GM11168 (cell line): ENCODE measurements at regions not wholly inside any gene's neighbourhood (a gene's known extent, or its start where the extent isn't known, plus 50 kb on each side); places are given as distances from the start of the nearest gene placed in this dataset.

ENCODE experiments used
- in situ Hi-C: fragments of 300-500 bp; cut with MboI; formaldehyde crosslinking; loops from one replicate; pipeline ENCODE4 v1.12.0; 2022; ENCODE audit warnings: low sequenced_read_pairs; ENCODE audit not compliant: unreplicated experiment

DNA sequence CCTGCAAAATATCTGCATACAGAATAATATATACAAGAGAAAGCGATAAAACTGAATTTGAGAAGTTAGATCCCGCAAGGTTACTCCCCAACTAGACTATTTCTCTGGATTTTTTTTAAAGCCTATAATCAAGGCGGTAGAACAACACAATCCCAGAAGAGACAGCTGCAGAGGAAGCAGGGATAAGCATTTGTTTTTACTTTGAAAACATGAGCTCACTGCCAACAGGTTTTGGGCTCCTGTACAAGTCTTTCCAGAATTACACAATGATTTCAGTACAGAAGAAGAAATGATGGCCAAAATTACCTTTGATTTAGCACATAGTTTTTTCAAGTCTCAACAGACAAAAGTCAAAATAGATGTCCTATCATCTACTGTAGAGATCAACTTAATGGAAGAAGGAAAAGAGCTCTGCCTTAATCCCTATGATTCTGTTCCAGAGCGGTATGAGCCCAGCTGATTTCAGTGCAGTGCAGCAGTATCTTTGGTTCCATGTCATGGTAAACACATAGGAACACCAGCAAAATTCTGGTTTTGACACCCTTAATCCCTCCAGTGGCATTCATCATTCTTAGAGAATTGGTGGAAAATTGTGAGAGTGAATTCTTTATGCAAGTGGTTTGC lies 304.3 kb downstream of the HDGFL1 start:
- in situ Hi-C loops: no loop called here

DNA sequence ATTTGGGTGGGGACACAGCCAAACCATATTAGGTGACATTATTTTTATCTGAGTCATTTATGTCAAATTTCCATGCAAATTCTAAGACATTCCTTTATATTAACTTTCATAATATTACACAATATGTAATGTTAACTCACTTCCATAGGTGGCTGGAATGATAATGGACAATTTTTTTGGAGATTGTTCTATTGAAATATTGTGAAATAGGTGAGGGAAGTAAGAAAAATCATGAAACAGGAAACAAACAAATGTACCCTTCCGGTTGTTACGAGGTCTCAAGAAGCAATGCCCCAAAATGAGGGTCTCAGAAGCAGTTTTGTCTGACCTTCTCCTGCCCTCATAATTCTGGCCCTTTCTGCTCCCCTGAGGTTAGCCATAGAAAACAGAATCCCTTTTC lies 306.5 kb downstream of the HDGFL1 start:
- in situ Hi-C loops: no loop called here

DNA sequence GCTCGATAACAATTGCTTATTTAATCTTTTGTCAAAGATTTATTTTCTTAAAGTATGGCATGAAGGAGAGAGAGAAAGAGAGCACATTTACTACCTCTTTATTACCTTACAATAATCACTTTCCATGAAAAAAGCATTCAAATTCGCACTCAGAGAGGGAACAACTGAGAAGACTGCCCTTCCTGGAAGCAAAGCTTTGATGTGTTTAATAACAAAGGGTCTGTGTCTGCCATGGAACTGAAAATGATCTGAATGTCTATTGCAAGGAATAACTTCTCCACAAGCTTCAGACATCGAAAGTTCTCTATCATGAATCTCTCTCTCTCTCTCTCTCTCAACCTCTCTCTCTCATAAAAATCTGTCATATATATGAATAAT lies 308.9 kb downstream of the HDGFL1 start:
- in situ Hi-C loops: no loop called here

DNA sequence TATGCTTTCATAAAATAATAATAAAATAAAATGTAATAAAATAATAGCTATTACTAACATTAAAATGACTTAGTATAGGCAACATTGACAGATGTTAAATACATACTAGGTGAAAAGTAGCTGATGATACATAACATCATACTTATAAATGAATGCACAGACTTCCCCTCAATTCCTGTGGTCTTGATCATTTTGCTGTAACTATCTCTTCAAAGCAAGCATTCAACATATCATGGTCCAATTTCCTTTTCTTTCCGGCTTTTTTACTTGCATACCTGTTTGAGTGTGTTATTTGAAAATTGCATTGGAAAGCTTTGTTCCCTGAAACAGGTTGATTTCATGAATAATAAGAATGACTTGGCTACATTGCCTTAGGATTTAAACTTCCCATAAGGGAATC lies 309.3 kb downstream of the HDGFL1 start:
- in situ Hi-C loops: no loop called here

DNA sequence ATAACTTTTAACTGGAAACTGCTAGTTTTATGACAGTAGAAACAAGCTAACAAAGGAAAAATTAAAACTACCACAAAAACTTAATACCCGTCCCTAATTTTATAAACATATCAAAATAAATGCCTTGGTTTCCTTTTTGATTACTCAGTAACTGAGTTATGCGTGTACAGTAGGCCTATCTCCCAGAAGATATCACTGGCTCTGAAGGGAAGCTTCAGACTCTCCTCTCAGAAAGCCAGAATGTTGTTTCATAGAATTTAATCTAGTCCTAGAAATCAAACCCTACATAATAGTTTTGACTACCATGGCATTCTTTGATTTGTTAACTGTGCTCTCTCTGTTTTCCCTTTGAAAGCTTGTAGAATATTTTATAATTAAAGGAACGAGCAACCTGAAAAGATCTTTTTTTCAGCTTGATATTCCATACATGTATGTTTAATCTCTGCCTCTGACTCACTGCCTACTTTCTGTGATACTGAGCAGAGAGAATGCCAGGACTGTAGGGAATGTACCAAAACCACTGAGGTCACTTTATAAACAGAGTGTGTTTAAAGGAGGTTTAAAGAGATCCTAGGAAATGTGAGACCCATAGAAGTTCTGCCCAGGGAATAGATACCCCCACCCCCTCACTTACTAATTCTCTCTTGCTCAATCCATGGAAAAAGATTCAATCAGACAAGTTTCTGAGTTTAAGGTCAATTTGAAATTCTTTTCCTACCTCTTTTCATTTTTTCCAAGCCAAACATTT lies 311.5 kb downstream of the HDGFL1 start:
- in situ Hi-C loops: no loop called here

GRCh38 chr6:22882581-22882980 lies 313.2 kb downstream of the HDGFL1 start:
- in situ Hi-C loops: no loop called here

DNA sequence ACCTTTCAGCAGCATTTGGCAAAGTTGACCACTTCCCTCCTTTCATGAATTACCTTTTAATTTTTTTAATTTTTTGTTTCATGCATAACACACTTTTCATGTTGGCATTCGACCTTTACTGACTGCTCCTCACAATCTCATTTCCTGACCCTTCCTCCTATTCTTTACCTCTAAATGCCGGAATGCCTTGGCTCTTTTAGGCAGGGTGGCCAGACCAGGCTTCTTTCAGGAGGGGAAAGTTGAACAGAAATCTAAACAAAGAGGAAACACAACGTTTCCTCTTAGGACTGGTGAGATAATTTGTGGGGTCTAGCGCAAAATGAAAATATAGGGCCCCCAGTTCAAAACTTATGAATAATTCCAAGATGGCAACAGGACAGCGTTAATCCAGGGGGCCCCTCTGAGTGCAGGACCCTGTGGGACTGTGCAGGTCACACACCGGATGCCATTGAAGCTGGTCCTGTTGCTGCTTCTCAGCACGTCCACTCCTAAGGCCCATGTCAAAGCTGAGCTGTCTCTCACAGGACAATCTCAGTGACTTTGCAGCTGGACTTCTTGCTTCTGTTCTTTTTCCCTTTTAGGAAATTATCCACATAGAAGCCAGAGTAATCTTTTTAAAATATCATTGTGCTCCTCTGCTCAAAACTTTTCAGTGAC lies 313.8 kb downstream of the HDGFL1 start:
- in situ Hi-C loops: no loop called here

- in situ Hi-C loops: no loop called here
These were observed 315.1 kb downstream of the HDGFL1 start for GRCh38 chr6:22884456-22884855.

DNA sequence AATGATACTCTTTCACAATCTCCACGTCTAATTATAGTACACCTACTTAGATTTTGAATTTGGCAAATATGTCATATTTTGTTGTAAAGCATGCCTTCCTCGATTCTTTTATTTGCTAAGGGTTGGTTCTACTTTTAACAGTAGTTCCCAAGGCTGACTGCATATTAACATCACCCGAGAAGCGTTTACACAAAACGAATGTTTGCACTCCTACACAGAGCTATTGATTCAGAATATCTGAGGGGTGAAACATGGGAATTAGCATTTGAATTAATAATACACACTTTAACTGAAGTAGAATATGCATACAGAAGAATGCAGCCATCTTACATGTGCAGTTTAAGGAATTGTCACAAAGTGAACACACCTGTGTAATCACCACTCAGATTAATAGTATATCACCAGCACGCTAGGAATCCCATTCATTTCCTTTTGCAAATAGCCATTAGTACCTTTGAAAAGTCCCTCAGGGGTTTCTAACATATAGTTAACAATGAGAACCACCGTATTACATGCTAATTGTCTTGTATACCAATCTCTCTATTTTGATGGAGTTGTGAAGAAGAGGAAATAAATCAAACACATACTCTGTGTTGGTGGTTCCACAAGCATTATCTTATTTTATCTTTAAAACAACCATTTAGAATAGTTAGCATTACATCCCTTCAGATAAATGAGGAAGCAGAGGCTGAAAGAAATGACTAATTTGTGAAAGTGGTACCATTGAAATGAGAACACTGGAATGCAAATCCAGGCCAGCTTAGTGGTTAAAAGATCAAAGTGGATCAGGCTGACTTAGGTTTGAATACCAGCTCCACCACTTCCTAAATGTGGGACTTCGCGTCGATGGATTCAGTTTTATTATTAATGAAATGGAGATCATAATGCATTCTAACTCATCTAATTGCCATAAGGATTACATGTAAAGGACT lies 317.6 kb downstream of the HDGFL1 start:
- in situ Hi-C loops: no loop called here

GRCh38 chr6:22888163-22888752 lies 318.9 kb downstream of the HDGFL1 start:
- in situ Hi-C loops: no loop called here

DNA sequence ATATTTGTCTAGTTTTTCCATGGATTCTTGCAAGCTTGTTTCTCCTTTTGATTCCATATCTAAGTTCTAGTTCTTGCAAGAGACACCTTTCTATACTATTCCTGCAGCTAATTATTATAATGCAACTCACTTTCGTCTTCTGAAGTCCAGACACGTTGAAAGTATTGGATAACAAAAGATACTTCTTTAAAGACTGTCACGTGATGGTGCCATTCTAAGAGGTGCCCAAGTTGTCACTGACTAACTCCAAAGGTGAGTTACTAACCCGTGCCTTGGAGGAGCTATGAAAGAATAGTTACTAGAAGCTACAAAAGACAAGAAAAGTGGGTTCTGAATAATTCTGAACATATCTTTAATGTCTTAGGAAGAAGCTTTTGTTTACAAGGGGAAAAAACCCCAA lies 322.6 kb downstream of the HDGFL1 start:
- in situ Hi-C loops: no loop called here

- in situ Hi-C loops: no loop called here
These were observed 323.1 kb downstream of the HDGFL1 start for GRCh38 chr6:22892452-22892851.

- in situ Hi-C loops: no loop called here
These were observed 327.3 kb downstream of the HDGFL1 start for GRCh38 chr6:22896696-22897095.

GRCh38 chr6:22899426-22899825 lies 330.1 kb downstream of the HDGFL1 start:
- in situ Hi-C loops: no loop called here

DNA sequence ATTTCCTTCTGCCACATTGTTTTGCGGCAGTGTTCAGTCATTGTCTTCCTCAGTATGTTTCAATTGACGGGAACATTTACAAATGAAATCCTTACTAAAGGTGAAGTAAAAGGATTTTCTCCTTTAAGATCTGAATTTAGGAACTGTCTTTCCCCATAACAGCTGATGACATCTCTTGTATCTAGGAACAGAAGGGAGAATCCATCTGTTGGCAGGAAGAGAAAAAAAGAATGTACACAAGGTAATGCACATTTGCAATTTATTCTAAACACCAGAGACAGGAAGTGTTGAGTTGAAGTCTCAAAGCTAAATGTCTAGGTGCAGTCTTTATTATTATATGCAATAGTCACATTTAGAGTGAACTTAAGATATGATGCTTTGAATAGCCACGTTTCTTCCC lies 334.5 kb downstream of the HDGFL1 start:
- in situ Hi-C loops: no loop called here

DNA sequence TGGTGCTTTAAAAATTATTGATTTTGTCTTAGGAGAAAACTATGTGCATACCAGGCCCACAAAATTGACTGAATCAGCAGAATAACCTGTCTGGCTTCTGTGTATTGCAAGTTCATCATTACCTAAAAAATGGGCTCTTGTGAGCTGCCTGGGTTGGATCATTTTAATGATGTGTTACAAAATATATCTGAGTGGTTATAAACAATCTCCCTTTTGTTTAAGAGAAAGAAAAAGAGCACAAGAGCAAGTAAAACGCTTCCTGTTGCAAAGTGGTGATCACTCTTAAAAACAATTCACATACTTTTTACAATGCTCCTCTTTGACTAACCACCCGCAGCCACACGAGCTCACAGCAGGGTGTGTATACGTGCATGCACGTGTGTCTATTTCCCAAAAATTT lies 335.1 kb downstream of the HDGFL1 start:
- in situ Hi-C loops: no loop called here

- in situ Hi-C loops: no loop called here
These were observed 336.8 kb downstream of the HDGFL1 start for GRCh38 chr6:22906091-22906549.

GRCh38 chr6:22907085-22907484 lies 337.7 kb downstream of the HDGFL1 start:
- in situ Hi-C loops: no loop called here

GRCh38 chr6:22910370-22910769 lies 341.0 kb downstream of the HDGFL1 start:
- in situ Hi-C loops: no loop called here

- in situ Hi-C loops: no loop called here
These were observed 344.2 kb downstream of the HDGFL1 start for GRCh38 chr6:22913612-22914011.
